ENCODE measurements at regions not wholly inside any gene's neighbourhood (a gene's known extent, or its start where the extent isn't known, plus 50 kb on each side); places are given as distances from the start of the nearest gene placed in this dataset.

GRCh38 chr9:16221822-16222547 is 648.5 kb downstream of the BNC2 start:
- TF ChIP-seq CTCF (IDR thresholded peaks at IDR 0.05; ENCODE audit: low read length, missing control alignments) = no peak
- H3K4me3 ChIP-seq (replicated peaks; ENCODE audit: low read depth, low read length) = no peak overlapping the region
- DNase-seq (ENCODE audit: low read depth) = peak; percentile 55

- no peak overlapping the region for H3K4me3 ChIP-seq (replicated peaks; ENCODE audit: low read depth, low read length)
- TF ChIP-seq CTCF (IDR thresholded peaks at IDR 0.05; ENCODE audit: low read length, missing control alignments) = no peak
- DNase-seq (ENCODE audit: low read depth) = no peak
Measured at GRCh38 chr9:16223074-16223871, 647.2 kb downstream of the BNC2 start.

- no peak overlapping the region for H3K4me3 ChIP-seq (replicated peaks; ENCODE audit: low read depth, low read length)
- no peak for TF ChIP-seq CTCF (IDR thresholded peaks at IDR 0.05; ENCODE audit: low read length, missing control alignments)
- DNase-seq (ENCODE audit: low read depth) = no peak
Measured at GRCh38 chr9:16230731-16231130, 639.7 kb downstream of the BNC2 start.

GRCh38 chr9:16236311-16236710 is 634.2 kb downstream of the BNC2 start:
- no peak overlapping the region for H3K4me3 ChIP-seq (replicated peaks; ENCODE audit: low read depth, low read length)
- TF ChIP-seq CTCF (IDR thresholded peaks at IDR 0.05; ENCODE audit: low read length, missing control alignments) = no peak
- DNase-seq (ENCODE audit: low read depth) = peak; percentile 86

- DNase-seq (ENCODE audit: low read depth) = peak; percentile 44
- no peak overlapping the region for H3K4me3 ChIP-seq (replicated peaks; ENCODE audit: low read depth, low read length)
- TF ChIP-seq CTCF (IDR thresholded peaks at IDR 0.05; ENCODE audit: low read length, missing control alignments) = no peak
Measured at GRCh38 chr9:16236882-16237281, 633.6 kb downstream of the BNC2 start.

- no peak overlapping the region for H3K4me3 ChIP-seq (replicated peaks; ENCODE audit: low read depth, low read length)
- no peak for TF ChIP-seq CTCF (IDR thresholded peaks at IDR 0.05; ENCODE audit: low read length, missing control alignments)
- DNase-seq (ENCODE audit: low read depth) = peak; percentile 24
Measured at GRCh38 chr9:16238623-16239138, 631.8 kb downstream of the BNC2 start.

Data from fibroblast of pulmonary artery (primary cell).